A549 (cell line): ENCODE measurements at regions not wholly inside any gene's neighbourhood (a gene's known extent, or its start where the extent isn't known, plus 50 kb on each side); places are given as distances from the start of the nearest gene placed in this dataset.

Experiments used
- ATAC-seq, 2 experiments: fragments of 200-7000 bp in 1 of 2; fragments of >200 bp in 1 of 2; cut with Nextera tagmentation in 1 of 2; cut with Tn5 transposase in 1 of 2; 3 replicates each; pipeline versions ENCODE4 v1.8.0 to v1.9.1; 2018 to 2020; ENCODE audit warnings: mild to moderate bottlenecking in 1 of 2, moderate library complexity in 1 of 2
- CTCF ChIA-PET: fragments of 300-600 bp; sonication (Branson Sonifier 250); formaldehyde crosslinking; extraction: SDS; loops from one replicate; lab custom pipeline; 2021; ENCODE audit warnings: antibody characterized with exemption, inconsistent platforms; lab: Yijun Ruan, JAX
- POLR2A ChIA-PET: fragments of 350-600 bp; formaldehyde crosslinking; extraction: SDS; loops from one replicate; lab custom pipeline; 2021; ENCODE audit warnings: antibody characterized with exemption, inconsistent platforms; lab: Yijun Ruan, JAX
- DNase-seq, 2 experiments: peaks; one replicate each; pipeline versions ENCODE4 v3.0.0 to v3.0.0-alpha.2; 2011 to 2016; ENCODE audit warnings: low read depth in 1 of 2, low spot score in 1 of 2
- FAIRE-seq: peaks from 2 replicates; lab custom pipeline; 2011; peaks lifted over from hg19 to GRCh38; lab: Jason Lieb, UNC
- H3K27ac ChIP-seq, 2 experiments: fragments of >200 bp; sonication (Bioruptor Twin); formaldehyde crosslinking; 3 replicates each; pipeline ENCODE4 v1.5.1; 2016 to 2017
- H3K4me1 ChIP-seq: fragments of >200 bp; sonication (Bioruptor Twin); formaldehyde crosslinking; 3 replicates; pipeline ENCODE4 v1.6.1; 2016
- H3K4me2 ChIP-seq: fragments of >200 bp; sonication (Bioruptor Twin); formaldehyde crosslinking; 3 replicates; pipeline ENCODE4 v1.6.1; 2016
- H3K4me3 ChIP-seq: fragments of >200 bp; sonication (Bioruptor Twin); formaldehyde crosslinking; 3 replicates; pipeline ENCODE4 v1.5.1; 2016
- H3K9me3 ChIP-seq: fragments of >200 bp; sonication (Bioruptor Twin); formaldehyde crosslinking; 3 replicates; pipeline ENCODE4 v1.6.1; 2016
- CEBPB ChIP-seq, 2 experiments: fragments of >200 bp in 1 of 2; sonication (Bioruptor Twin) in 1 of 2; formaldehyde crosslinking in 1 of 2; IDR thresholded peaks; 2 replicates each; pipeline ENCODE4 v1.6.1; 2012 to 2016
- EHF ChIP-seq: fragments of 250-450 bp; sonication (Bioruptor Pico); IDR thresholded peaks from 2 replicates; pipeline ENCODE4 v1.5.0; 2020; ENCODE audit warnings: mild to moderate bottlenecking
- EHMT2 ChIP-seq: fragments of 200-600 bp; sonication (generic); IDR thresholded peaks from 2 replicates; pipeline ENCODE4 v1.6.1; 2016; ENCODE audit warnings: antibody characterized with exemption, low read depth, mild to moderate bottlenecking, moderate library complexity
- EP300 ChIP-seq, 2 experiments: fragments of >200 bp; sonication (Bioruptor Twin); formaldehyde crosslinking; IDR thresholded peaks; 2 replicates in 1 of 2; 3 replicates in 1 of 2; pipeline ENCODE4 v1.6.1; 2016 to 2017
- FOSB ChIP-seq: fragments of 250-450 bp; sonication (Bioruptor Pico); IDR thresholded peaks from 2 replicates; pipeline ENCODE4 v1.5.0; 2020; ENCODE audit warnings: mild to moderate bottlenecking, moderate library complexity
- GATA3 ChIP-seq: IDR thresholded peaks from 2 replicates; pipeline ENCODE4 v1.6.1; 2012; ENCODE audit warnings: borderline replicate concordance
- HDAC2 ChIP-seq: fragments of 200-600 bp; sonication (generic); IDR thresholded peaks from 2 replicates; pipeline ENCODE4 v1.6.1; 2016
- HEYL ChIP-seq: fragments of 250-450 bp; sonication (Bioruptor Pico); IDR thresholded peaks from 2 replicates; pipeline ENCODE4 v1.8.0; 2021; ENCODE audit warnings: mild to moderate bottlenecking, moderate library complexity
- HOXA7 ChIP-seq: fragments of 250-450 bp; sonication (Bioruptor Pico); IDR thresholded peaks from 2 replicates; pipeline ENCODE4 v1.5.0; 2020; ENCODE audit warnings: mild to moderate bottlenecking, moderate library complexity
- HOXB13 ChIP-seq: fragments of 250-450 bp; sonication (Bioruptor Pico); IDR thresholded peaks from 2 replicates; pipeline ENCODE4 v1.5.0; 2020; ENCODE audit warnings: low read depth, mild to moderate bottlenecking, moderate library complexity
- JUN ChIP-seq, 2 experiments: fragments of >200 bp; sonication (Bioruptor Twin); formaldehyde crosslinking; IDR thresholded peaks; 2 replicates in 1 of 2; 3 replicates in 1 of 2; pipeline ENCODE4 v1.6.1; 2016 to 2017
- JUNB ChIP-seq: fragments of >200 bp; sonication (Bioruptor Twin); formaldehyde crosslinking; IDR thresholded peaks from 2 replicates; pipeline ENCODE4 v1.6.1; 2016
- KDM5A ChIP-seq: fragments of 200-600 bp; sonication (generic); IDR thresholded peaks from 2 replicates; pipeline ENCODE4 v1.6.1; 2016; ENCODE audit warnings: antibody characterized with exemption, mild to moderate bottlenecking
- NFE2L2 ChIP-seq: fragments of 150-350 bp; conservative IDR thresholded peaks from 2 replicates; pipeline ENCODE4 v1.6.1; 2014; ENCODE audit warnings: low read length
- NPAS2 ChIP-seq: fragments of 250-450 bp; sonication (Bioruptor Pico); IDR thresholded peaks from 2 replicates; pipeline ENCODE4 v1.8.0; 2022; ENCODE audit warnings: mild to moderate bottlenecking, moderate library complexity, borderline replicate concordance
- NR3C1 ChIP-seq: fragments of >200 bp; sonication (Bioruptor Twin); formaldehyde crosslinking; IDR thresholded peaks from 3 replicates; pipeline ENCODE4 v1.6.1; 2017
- RARB ChIP-seq: fragments of 250-450 bp; sonication (Bioruptor Pico); IDR thresholded peaks from 2 replicates; pipeline ENCODE4 v1.8.0; 2021; ENCODE audit warnings: mild to moderate bottlenecking, moderate library complexity
- RCOR1 ChIP-seq: fragments of 150-350 bp; IDR thresholded peaks from 2 replicates; pipeline ENCODE4 v1.6.1; 2014; ENCODE audit warnings: antibody characterized with exemption, low read length, low read depth
- RFX5 ChIP-seq: fragments of 450-650 bp; IDR thresholded peaks from 2 replicates; pipeline ENCODE4 v1.7.1; 2014; ENCODE audit warnings: antibody characterized with exemption, mild to moderate bottlenecking, moderate library complexity
- TFCP2L1 ChIP-seq: fragments of 250-450 bp; sonication (Bioruptor Pico); IDR thresholded peaks from 2 replicates; pipeline ENCODE4 v1.5.0; 2021; ENCODE audit warnings: mild to moderate bottlenecking
- TP53 ChIP-seq: fragments of 250-450 bp; sonication (Bioruptor Pico); IDR thresholded peaks from 2 replicates; pipeline ENCODE4 v1.5.0; 2021; ENCODE audit warnings: mild to moderate bottlenecking, moderate library complexity
- ZFP36 ChIP-seq: fragments of 450-650 bp; IDR thresholded peaks from 2 replicates; pipeline ENCODE4 v1.6.1; 2014; ENCODE audit warnings: borderline replicate concordance; ENCODE audit not compliant: partially characterized antibody
- ZSCAN20 ChIP-seq: fragments of 250-450 bp; sonication (Bioruptor Pico); IDR thresholded peaks from 2 replicates; pipeline ENCODE4 v1.8.0; 2022; ENCODE audit warnings: mild to moderate bottlenecking, moderate library complexity
- WGBS: methylation state at CpG from one replicate; pipeline ENCODE4 v1.1.6; 2017; ENCODE audit errors: missing lambda C conversion rate; 5-methylcytosine and 5-hydroxymethylcytosine counted together
- TF ChIP-seq, protein P1 (sequence below): fragments of >200 bp; sonication (Bioruptor Twin); formaldehyde crosslinking; IDR thresholded peaks from 2 replicates; pipeline ENCODE4 v1.6.1; 2016
- TF ChIP-seq, protein P2 (sequence below): IDR thresholded peaks from 2 replicates; pipeline ENCODE4 v1.6.1; 2012
- TF ChIP-seq, protein P3 (sequence below): fragments of >200 bp; sonication (Bioruptor Twin); formaldehyde crosslinking; IDR thresholded peaks from 3 replicates; pipeline ENCODE4 v1.6.1; 2016

GRCh38 chr3:145898487-145898886 lies 262.5 kb downstream of the PLOD2 start (continued):
- no peak for TF ChIP-seq RCOR1
- no peak for TF ChIP-seq RFX5

DNA sequence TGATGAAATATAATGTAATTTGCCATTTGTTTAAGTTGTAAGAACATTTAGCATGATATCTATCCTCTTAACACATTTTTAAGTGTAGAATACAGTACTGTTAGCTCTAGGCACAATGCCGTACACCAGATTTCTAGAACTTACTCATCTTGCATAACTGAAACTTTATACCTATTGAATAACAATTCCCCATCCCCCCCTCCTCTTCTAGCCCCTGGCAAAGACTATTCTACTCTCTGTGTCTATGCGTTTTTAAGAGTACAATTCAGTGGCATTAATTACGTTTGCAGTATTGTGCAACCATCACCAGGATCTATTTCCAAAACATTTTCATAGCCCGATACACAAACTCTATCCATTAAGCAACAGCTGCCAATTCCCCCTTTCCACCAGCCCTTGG lies 261.7 kb downstream of the PLOD2 start:
- no peak for TF ChIP-seq HEYL (CRISPR knock-in tag)
- TF ChIP-seq EHF, result no peak
- no peak for TF ChIP-seq FOSB
- no peak for TF ChIP-seq RFX5
- no peak for TF ChIP-seq NFE2L2
- TF ChIP-seq HOXA7 (CRISPR knock-in tag), result no peak
- TF ChIP-seq NR3C1, result no peak
- no peak for TF ChIP-seq RARB (CRISPR knock-in tag)
- no peak for TF ChIP-seq HOXB13 (CRISPR knock-in tag)
- no peak for TF ChIP-seq HDAC2
- TF ChIP-seq ZSCAN20 (CRISPR knock-in tag), result no peak
- no peak for TF ChIP-seq ZFP36
- no peak for TF ChIP-seq JUNB
- TF ChIP-seq, protein P1, sequence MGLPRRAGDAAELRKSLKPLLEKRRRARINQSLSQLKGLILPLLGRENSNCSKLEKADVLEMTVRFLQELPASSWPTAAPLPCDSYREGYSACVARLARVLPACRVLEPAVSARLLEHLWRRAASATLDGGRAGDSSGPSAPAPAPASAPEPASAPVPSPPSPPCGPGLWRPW, result no peak
- TF ChIP-seq, protein P2, sequence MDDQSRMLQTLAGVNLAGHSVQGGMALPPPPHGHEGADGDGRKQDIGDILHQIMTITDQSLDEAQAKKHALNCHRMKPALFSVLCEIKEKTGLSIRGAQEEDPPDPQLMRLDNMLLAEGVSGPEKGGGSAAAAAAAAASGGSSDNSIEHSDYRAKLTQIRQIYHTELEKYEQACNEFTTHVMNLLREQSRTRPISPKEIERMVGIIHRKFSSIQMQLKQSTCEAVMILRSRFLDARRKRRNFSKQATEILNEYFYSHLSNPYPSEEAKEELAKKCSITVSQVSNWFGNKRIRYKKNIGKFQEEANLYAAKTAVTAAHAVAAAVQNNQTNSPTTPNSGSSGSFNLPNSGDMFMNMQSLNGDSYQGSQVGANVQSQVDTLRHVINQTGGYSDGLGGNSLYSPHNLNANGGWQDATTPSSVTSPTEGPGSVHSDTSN, result no peak
- no peak for TF ChIP-seq TFCP2L1 (CRISPR knock-in tag)
- TF ChIP-seq, protein P3, sequence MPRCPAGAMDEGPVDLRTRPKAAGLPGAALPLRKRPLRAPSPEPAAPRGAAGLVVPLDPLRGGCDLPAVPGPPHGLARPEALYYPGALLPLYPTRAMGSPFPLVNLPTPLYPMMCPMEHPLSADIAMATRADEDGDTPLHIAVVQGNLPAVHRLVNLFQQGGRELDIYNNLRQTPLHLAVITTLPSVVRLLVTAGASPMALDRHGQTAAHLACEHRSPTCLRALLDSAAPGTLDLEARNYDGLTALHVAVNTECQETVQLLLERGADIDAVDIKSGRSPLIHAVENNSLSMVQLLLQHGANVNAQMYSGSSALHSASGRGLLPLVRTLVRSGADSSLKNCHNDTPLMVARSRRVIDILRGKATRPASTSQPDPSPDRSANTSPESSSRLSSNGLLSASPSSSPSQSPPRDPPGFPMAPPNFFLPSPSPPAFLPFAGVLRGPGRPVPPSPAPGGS, result no peak
- no peak for TF ChIP-seq KDM5A
- no peak for TF ChIP-seq CEBPB (IDR thresholded peaks at IDR 0.05)
- CTCF ChIA-PET, result no interaction called here
- Histone ChIP-seq H3K27ac (no peak overlapping the region), H3K4me3 (no peak overlapping the region), H3K9me3 (no peaks in the 10 kb centered on the region), H3K4me2 (no peak overlapping the region; the same call in 2 of the 3 replicates), H3K4me1 (no peaks in the 10 kb centered on the region)
- DNase-seq, result no peak
- no peak for FAIRE-seq
- no peak for ATAC-seq
- 55% methylated on average over 4 of the region's 4 CpGs for WGBS
- POLR2A ChIA-PET, result no interaction called here

- WGBS, result 64% methylated on average over 3 of the region's 3 CpGs
- no peak overlapping the region for H3K27ac ChIP-seq
- ChIA-PET CTCF (no interaction called here), POLR2A (no interaction called here)
- H3K4me1 ChIP-seq, result no peaks in the 10 kb centered on the region
- H3K9me3 ChIP-seq, result no peaks in the 10 kb centered on the region
- TF ChIP-seq, protein P3, result no peak
- TF ChIP-seq NPAS2 (CRISPR knock-in tag) (no peak), EP300 (IDR thresholded peaks at IDR 0.05) (no peak), ZSCAN20 (CRISPR knock-in tag) (no peak), NFE2L2 (no peak), TFCP2L1 (CRISPR knock-in tag) (no peak), RFX5 (no peak), TP53 (no peak), JUN (IDR thresholded peaks at IDR 0.05) (no peak), GATA3 (no peak), EHMT2 (no peak)
- TF ChIP-seq, protein P2, result no peak
- FAIRE-seq, result no peak
- no peak overlapping the region for H3K4me2 ChIP-seq
- no peak for ATAC-seq
- H3K4me3 ChIP-seq, result no peak overlapping the region
- no peak for DNase-seq
Observed at GRCh38 chr3:145900056-145900829, 260.7 kb downstream of the PLOD2 start.
